ENCODE measurements at regions not wholly inside any gene's neighbourhood (a gene's known extent, or its start where the extent isn't known, plus 50 kb on each side); places are given as distances from the start of the nearest gene placed in this dataset.

- DNase-seq = no peak
Measured at GRCh38 chr12:60148831-60149230, 553.0 kb downstream of the SLC16A7 start.

GRCh38 chr12:60152756-60153155 lies 556.9 kb downstream of the SLC16A7 start:
- DNase-seq = no peak

- no peak for DNase-seq
Measured at GRCh38 chr12:60159761-60160160, 563.9 kb downstream of the SLC16A7 start.

- no peak for DNase-seq
Measured at GRCh38 chr12:60162988-60163720, 567.3 kb downstream of the SLC16A7 start.

- DNase-seq = no peak
Measured at GRCh38 chr12:60165781-60166180, 570.0 kb downstream of the SLC16A7 start.

GRCh38 chr12:60168441-60168840 lies 572.6 kb downstream of the SLC16A7 start:
- DNase-seq = no peak

GRCh38 chr12:60169904-60170303 lies 574.1 kb downstream of the SLC16A7 start:
- DNase-seq = no peak

GRCh38 chr12:60172266-60173211 lies 576.7 kb downstream of the SLC16A7 start:
- no peak for DNase-seq

- DNase-seq = no peak
Measured at GRCh38 chr12:60173224-60174170, 577.7 kb downstream of the SLC16A7 start.

- DNase-seq = no peak
Measured at GRCh38 chr12:60174476-60174875, 578.6 kb downstream of the SLC16A7 start.

GRCh38 chr12:60174941-60175340 lies 579.1 kb downstream of the SLC16A7 start:
- no peak for DNase-seq

- no peak for DNase-seq
Measured at GRCh38 chr12:60176891-60177290, 581.1 kb downstream of the SLC16A7 start.

GRCh38 chr12:60180298-60180697 lies 584.5 kb downstream of the SLC16A7 start:
- no peak for DNase-seq

GRCh38 chr12:60182354-60182753 lies 586.5 kb downstream of the SLC16A7 start:
- no peak for DNase-seq

GRCh38 chr12:60184096-60184495 lies 588.3 kb downstream of the SLC16A7 start:
- DNase-seq = no peak

GRCh38 chr12:60185060-60185459 lies 589.2 kb downstream of the SLC16A7 start:
- no peak for DNase-seq

GRCh38 chr12:60191271-60191670 lies 595.4 kb downstream of the SLC16A7 start:
- DNase-seq = no peak

GRCh38 chr12:60191676-60192359 lies 596.0 kb downstream of the SLC16A7 start:
- no peak for DNase-seq

GRCh38 chr12:60194678-60195077 lies 598.8 kb downstream of the SLC16A7 start:
- DNase-seq = no peak

GRCh38 chr12:60195483-60195882 lies 599.7 kb downstream of the SLC16A7 start:
- no peak for DNase-seq

GRCh38 chr12:60196366-60196765 lies 600.5 kb downstream of the SLC16A7 start:
- DNase-seq = no peak

GRCh38 chr12:60197589-60197988 lies 601.8 kb downstream of the SLC16A7 start:
- DNase-seq = no peak

Data from activated CD4-positive, alpha-beta T cell treated with anti-CD3 and anti-CD28 coated beads, Interleukin-2, amount 50 U/mL, for 16 hours (primary cell).